Activated T-helper 2 cell treated with anti-CD3 and anti-CD28 coated beads, Interferon-gamma antibody, Interleukin-2, Interleukin-4, amounts not matched to agents 10 μg/mL and 5 μg/mL and 100 μg/mL, durations not matched to agents 14 hours and 24 hours and 36 hours (primary cell): ENCODE measurements at regions not wholly inside any gene's neighbourhood (a gene's known extent, or its start where the extent isn't known, plus 50 kb on each side); places are given as distances from the start of the nearest gene placed in this dataset.

ENCODE experiments used
- DNase-seq: peaks from one replicate; pipeline ENCODE4 v3.0.0; 2021; ENCODE audit warnings: low spot score
- H3K27ac Mint-ChIP-seq: one replicate; pipeline ENCODE4 v1.8.0; 2021; ENCODE audit warnings: mixed read lengths
- H3K27me3 Mint-ChIP-seq: one replicate; pipeline ENCODE4 v1.8.0; 2021; ENCODE audit warnings: low read depth, mixed read lengths
- H3K36me3 Mint-ChIP-seq: one replicate; pipeline ENCODE4 v1.8.0; 2021; ENCODE audit warnings: low read depth, mixed read lengths
- H3K4me1 Mint-ChIP-seq: one replicate; pipeline ENCODE4 v1.8.0; 2021; ENCODE audit warnings: low read depth, mixed read lengths
- H3K4me3 Mint-ChIP-seq: one replicate; pipeline ENCODE4 v1.8.0; 2021; ENCODE audit warnings: low read depth, mild to moderate bottlenecking, moderate library complexity, mixed read lengths
- H3K9me3 Mint-ChIP-seq: one replicate; pipeline ENCODE4 v1.8.0; 2021; ENCODE audit warnings: mixed read lengths
- intact Hi-C: fragments of 100-400 bp; cut with micrococcal nuclease; formaldehyde crosslinking; loops from one replicate; pipeline ENCODE4 v1.15.1; 2023

- Mint-ChIP-seq H3K27ac (no peak overlapping the region), H3K36me3 (no peaks in the 10 kb centered on the region), H3K4me1 (no peaks in the 10 kb centered on the region), H3K4me3 (no peak overlapping the region), H3K9me3 (peaks cover 9% of the 10 kb centered on the region), H3K27me3 (no peaks in the 10 kb centered on the region)
- intact Hi-C loops = no loop called here
- no peak for DNase-seq
These were observed 438.3 kb upstream of the SPANXN1 start for GRCh38 chrX:144809025-144809424.

DNA sequence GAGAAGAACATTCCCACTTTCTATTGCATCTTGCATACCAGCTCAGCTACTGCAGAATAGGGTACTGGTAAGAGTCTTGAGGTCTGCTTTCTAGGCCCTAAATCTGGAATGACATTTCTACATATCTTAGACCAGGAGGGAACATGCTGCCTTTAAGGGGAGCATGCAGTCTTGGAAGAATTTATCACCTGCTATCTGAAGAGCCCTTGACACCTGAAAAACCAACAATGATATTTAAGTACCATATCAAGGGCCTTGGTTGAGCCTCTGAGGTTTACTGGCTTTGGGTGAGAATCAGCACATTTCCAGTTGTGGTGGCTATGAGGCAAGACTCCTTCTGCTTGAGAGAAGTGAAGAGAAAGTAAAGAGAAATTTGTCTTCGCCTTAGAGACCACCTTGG is 436.8 kb upstream of the SPANXN1 start:
- peaks cover 9% of the 10 kb centered on the region for H3K9me3 Mint-ChIP-seq
- no peaks in the 10 kb centered on the region for H3K4me1 Mint-ChIP-seq
- intact Hi-C loops = no loop called here
- no peak for DNase-seq
- no peak overlapping the region for H3K27ac Mint-ChIP-seq
- H3K27me3 Mint-ChIP-seq = no peaks in the 10 kb centered on the region
- no peaks in the 10 kb centered on the region for H3K36me3 Mint-ChIP-seq
- H3K4me3 Mint-ChIP-seq = no peak overlapping the region

DNA sequence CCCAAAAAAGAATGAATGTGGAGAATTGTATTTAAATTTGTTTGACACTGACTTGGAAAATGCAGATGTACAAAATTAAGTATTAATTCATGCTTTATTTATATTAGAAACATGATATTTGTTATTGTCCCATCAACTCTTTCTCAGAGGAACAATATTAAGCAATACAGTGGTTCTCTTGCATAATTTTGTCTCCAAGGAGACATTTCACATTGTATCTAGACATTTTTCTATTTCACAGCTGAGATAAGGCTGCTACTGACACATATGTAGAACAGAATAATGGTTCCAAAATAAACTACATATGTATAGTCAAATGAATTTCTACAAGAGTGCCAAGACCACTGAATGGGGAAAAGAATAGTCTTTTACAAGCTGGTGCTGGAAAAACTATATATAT is 427.9 kb upstream of the SPANXN1 start:
- intact Hi-C loops = no loop called here
- DNase-seq = no peak
- H3K9me3 Mint-ChIP-seq = peaks cover 6% of the 10 kb centered on the region
- H3K27me3 Mint-ChIP-seq = no peaks in the 10 kb centered on the region
- no peaks in the 10 kb centered on the region for H3K36me3 Mint-ChIP-seq
- no peak overlapping the region for H3K4me3 Mint-ChIP-seq
- H3K4me1 Mint-ChIP-seq = no peaks in the 10 kb centered on the region
- H3K27ac Mint-ChIP-seq = no peak overlapping the region

DNA sequence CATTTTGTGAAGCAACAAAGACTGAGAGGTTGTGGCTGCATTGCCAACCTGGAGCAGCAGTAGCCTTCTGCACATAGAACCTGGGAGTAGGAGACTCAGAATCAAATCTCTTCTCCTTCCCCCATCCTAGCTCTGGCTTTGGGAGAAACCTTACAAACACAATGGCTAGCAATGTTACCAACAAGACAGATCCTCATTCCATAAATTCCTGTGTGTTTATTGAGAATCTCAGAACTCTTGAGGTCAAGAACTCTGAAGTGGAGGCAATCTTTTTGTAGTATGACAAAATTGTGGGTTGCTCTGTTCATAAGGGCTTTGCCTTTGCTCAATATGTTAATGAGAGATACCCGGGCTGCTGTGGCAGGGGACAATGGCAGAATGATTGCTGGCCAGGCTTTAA is 406.7 kb upstream of the SPANXN1 start:
- H3K9me3 Mint-ChIP-seq = peaks cover 8% of the 10 kb centered on the region
- no peaks in the 10 kb centered on the region for H3K4me1 Mint-ChIP-seq
- H3K36me3 Mint-ChIP-seq = no peaks in the 10 kb centered on the region
- H3K27ac Mint-ChIP-seq = no peak overlapping the region
- no peak overlapping the region for H3K4me3 Mint-ChIP-seq
- DNase-seq = no peak
- intact Hi-C loops = no loop called here
- no peaks in the 10 kb centered on the region for H3K27me3 Mint-ChIP-seq

GRCh38 chrX:144849141-144849540 is 398.2 kb upstream of the SPANXN1 start:
- Mint-ChIP-seq H3K9me3 (peaks cover 17% of the 10 kb centered on the region), H3K27me3 (no peaks in the 10 kb centered on the region), H3K4me3 (no peak overlapping the region), H3K4me1 (no peaks in the 10 kb centered on the region), H3K36me3 (no peaks in the 10 kb centered on the region), H3K27ac (no peak overlapping the region)
- intact Hi-C loops = no loop called here
- DNase-seq = no peak

DNA sequence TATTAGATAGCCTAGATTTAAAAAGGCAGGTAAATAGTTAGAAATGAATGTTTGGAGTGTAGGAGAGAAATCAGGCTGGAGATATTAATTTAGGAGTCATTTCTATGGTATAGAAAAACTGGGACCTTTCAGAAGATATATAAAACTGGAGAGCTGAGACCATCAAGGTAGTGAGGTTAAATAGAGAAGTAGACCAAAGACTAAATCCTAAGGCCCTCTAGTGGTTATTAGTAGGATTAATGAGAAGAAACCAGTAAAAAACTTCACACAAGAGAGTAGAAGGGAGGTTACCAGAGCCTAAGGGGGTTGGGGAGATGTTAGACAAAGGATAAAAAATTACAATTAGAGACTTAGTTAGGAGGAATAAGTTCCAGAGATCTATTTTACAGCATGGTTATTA is 351.0 kb upstream of the SPANXN1 start:
- intact Hi-C loops = no loop called here
- H3K36me3 Mint-ChIP-seq = no peaks in the 10 kb centered on the region
- H3K27ac Mint-ChIP-seq = no peak overlapping the region
- no peak for DNase-seq
- H3K27me3 Mint-ChIP-seq = no peaks in the 10 kb centered on the region
- peaks cover 10% of the 10 kb centered on the region for H3K9me3 Mint-ChIP-seq
- H3K4me1 Mint-ChIP-seq = no peaks in the 10 kb centered on the region
- no peak overlapping the region for H3K4me3 Mint-ChIP-seq

- Mint-ChIP-seq H3K27ac (no peak overlapping the region), H3K9me3 (peaks cover 11% of the 10 kb centered on the region), H3K27me3 (no peaks in the 10 kb centered on the region), H3K36me3 (no peaks in the 10 kb centered on the region), H3K4me3 (no peak overlapping the region), H3K4me1 (no peaks in the 10 kb centered on the region)
- DNase-seq = no peak
- intact Hi-C loops = no loop called here
These were observed 345.8 kb upstream of the SPANXN1 start for GRCh38 chrX:144901521-144901920.

- H3K27me3 Mint-ChIP-seq = no peaks in the 10 kb centered on the region
- H3K9me3 Mint-ChIP-seq = peaks cover 14% of the 10 kb centered on the region
- H3K4me1 Mint-ChIP-seq = no peaks in the 10 kb centered on the region
- DNase-seq = no peak
- H3K4me3 Mint-ChIP-seq = no peak overlapping the region
- intact Hi-C loops = no loop called here
- H3K36me3 Mint-ChIP-seq = no peaks in the 10 kb centered on the region
- no peak overlapping the region for H3K27ac Mint-ChIP-seq
These were observed 330.5 kb upstream of the SPANXN1 start for GRCh38 chrX:144916785-144917184.

- Mint-ChIP-seq H3K4me1 (no peaks in the 10 kb centered on the region), H3K9me3 (peaks cover 19% of the 10 kb centered on the region), H3K4me3 (no peak overlapping the region), H3K27ac (no peak overlapping the region), H3K36me3 (no peaks in the 10 kb centered on the region), H3K27me3 (no peaks in the 10 kb centered on the region)
- DNase-seq = no peak
- intact Hi-C loops = no loop called here
These were observed 328.4 kb upstream of the SPANXN1 start for GRCh38 chrX:144918936-144919335.

- Mint-ChIP-seq H3K4me1 (no peaks in the 10 kb centered on the region), H3K27me3 (no peaks in the 10 kb centered on the region), H3K36me3 (no peaks in the 10 kb centered on the region), H3K27ac (no peak overlapping the region), H3K9me3 (peaks cover 6% of the 10 kb centered on the region), H3K4me3 (no peak overlapping the region)
- intact Hi-C loops = no loop called here
- no peak for DNase-seq
These were observed 300.6 kb upstream of the SPANXN1 start for GRCh38 chrX:144946666-144947065.
